22Rv1 (cell line): ENCODE measurements at regions not wholly inside any gene's neighbourhood (a gene's known extent, or its start where the extent isn't known, plus 50 kb on each side); places are given as distances from the start of the nearest gene placed in this dataset.

Source experiments
- ZFX ChIP-seq: fragments of 450-650 bp; IDR thresholded peaks from 2 replicates; pipeline ENCODE4 v1.6.1; 2017; ENCODE audit warnings: antibody characterized with exemption, borderline replicate concordance
- TF ChIP-seq, protein P1 (sequence below): fragments of 450-650 bp; IDR thresholded peaks from 2 replicates; pipeline ENCODE4 v1.5.1; 2017; ENCODE audit warnings: mild to moderate bottlenecking

- TF ChIP-seq, protein P1, sequence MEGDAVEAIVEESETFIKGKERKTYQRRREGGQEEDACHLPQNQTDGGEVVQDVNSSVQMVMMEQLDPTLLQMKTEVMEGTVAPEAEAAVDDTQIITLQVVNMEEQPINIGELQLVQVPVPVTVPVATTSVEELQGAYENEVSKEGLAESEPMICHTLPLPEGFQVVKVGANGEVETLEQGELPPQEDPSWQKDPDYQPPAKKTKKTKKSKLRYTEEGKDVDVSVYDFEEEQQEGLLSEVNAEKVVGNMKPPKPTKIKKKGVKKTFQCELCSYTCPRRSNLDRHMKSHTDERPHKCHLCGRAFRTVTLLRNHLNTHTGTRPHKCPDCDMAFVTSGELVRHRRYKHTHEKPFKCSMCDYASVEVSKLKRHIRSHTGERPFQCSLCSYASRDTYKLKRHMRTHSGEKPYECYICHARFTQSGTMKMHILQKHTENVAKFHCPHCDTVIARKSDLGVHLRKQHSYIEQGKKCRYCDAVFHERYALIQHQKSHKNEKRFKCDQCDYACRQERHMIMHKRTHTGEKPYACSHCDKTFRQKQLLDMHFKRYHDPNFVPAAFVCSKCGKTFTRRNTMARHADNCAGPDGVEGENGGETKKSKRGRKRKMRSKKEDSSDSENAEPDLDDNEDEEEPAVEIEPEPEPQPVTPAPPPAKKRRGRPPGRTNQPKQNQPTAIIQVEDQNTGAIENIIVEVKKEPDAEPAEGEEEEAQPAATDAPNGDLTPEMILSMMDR: no peak
- no peak for TF ChIP-seq ZFX
These were observed 76.2 kb upstream of the CTAGE1 start for GRCh38 chr18:22493940-22494339.
